Liver (tissue), 8 donors: ENCODE measurements at regions not wholly inside any gene's neighbourhood (a gene's known extent, or its start where the extent isn't known, plus 50 kb on each side); places are given as distances from the start of the nearest gene placed in this dataset.

Experiments used
- DNase-seq: peaks from one replicate; pipeline ENCODE4 v3.0.0-alpha.2; 2017; ENCODE audit warnings: low spot score
- H3K27ac ChIP-seq, 2 donors: one replicate each; pipeline ENCODE4 v1.7.0; 2013; ENCODE audit warnings: inconsistent platforms in 2 of 2, low read length in 2 of 2, control low read depth in 1 of 2, low read depth in 1 of 2, mild to moderate bottlenecking in 1 of 2
- H3K27me3 ChIP-seq, 4 donors: one replicate each; pipeline versions ENCODE4 v1.6.1 to v1.7.0; 2013; ENCODE audit warnings: low read length in 3 of 4, inconsistent platforms in 1 of 4, mild to moderate bottlenecking in 1 of 4, moderate library complexity in 1 of 4; ENCODE audit not compliant: control insufficient read depth in 4 of 4, insufficient read depth in 4 of 4
- H3K36me3 ChIP-seq, 4 donors: one replicate each; pipeline versions ENCODE4 v1.6.1 to v1.7.0; 2013; ENCODE audit warnings: low read length in 3 of 4, mild to moderate bottlenecking in 3 of 4, low read depth in 1 of 4, moderate library complexity in 1 of 4; ENCODE audit not compliant: control insufficient read depth in 4 of 4, insufficient read depth in 3 of 4
- H3K4me1 ChIP-seq, 4 donors: one replicate each; pipeline versions ENCODE4 v1.6.1 to v1.7.0; 2013; ENCODE audit warnings: low read length in 3 of 4, mild to moderate bottlenecking in 3 of 4, moderate library complexity in 1 of 4; ENCODE audit not compliant: control insufficient read depth in 4 of 4, insufficient read depth in 4 of 4
- H3K4me3 ChIP-seq, 3 donors: one replicate each; pipeline versions ENCODE4 v1.6.1 to v1.7.0; 2013; ENCODE audit warnings: low read length in 3 of 3, control low read depth in 1 of 3, low read depth in 1 of 3, mild to moderate bottlenecking in 1 of 3
- H3K9ac ChIP-seq, 2 donors: one replicate each; pipeline ENCODE4 v1.7.0; 2013; ENCODE audit warnings: low read length in 2 of 2, mild to moderate bottlenecking in 2 of 2, moderate library complexity in 2 of 2, control low read depth in 1 of 2, low read depth in 1 of 2
- H3K9me3 ChIP-seq, 4 donors: one replicate each; pipeline versions ENCODE4 v1.6.1 to v1.7.0; 2013; ENCODE audit warnings: low read length in 3 of 4; ENCODE audit not compliant: control insufficient read depth in 4 of 4
- CTCF ChIP-seq: fragments of 150-350 bp; IDR thresholded peaks from 2 replicates; pipeline ENCODE4 v1.5.1; 2017; ENCODE audit warnings: improper control_type of control experiment, low read depth, low read length; ENCODE audit not compliant: missing input control
- EGR1 ChIP-seq, 2 donors: IDR thresholded peaks; 2 replicates each; pipeline ENCODE4 v1.6.1; 2016 to 2018; ENCODE audit warnings: antibody characterized with exemption in 2 of 2, low read depth in 2 of 2
- FOXA1 ChIP-seq: IDR thresholded peaks from 2 replicates; pipeline ENCODE4 v1.6.1; 2016; ENCODE audit warnings: antibody characterized with exemption
- FOXA2 ChIP-seq: IDR thresholded peaks from 2 replicates; pipeline ENCODE4 v1.6.1; 2016; ENCODE audit warnings: antibody characterized with exemption
- GABPA ChIP-seq, 2 donors: IDR thresholded peaks in 1 of 2; conservative IDR thresholded peaks in 1 of 2; 2 replicates each; pipeline ENCODE4 v1.6.1; 2016; ENCODE audit warnings: antibody characterized with exemption in 2 of 2, mild to moderate bottlenecking in 1 of 2, moderate library complexity in 1 of 2
- HNF4A ChIP-seq, 2 donors: conservative IDR thresholded peaks; 2 replicates each; pipeline ENCODE4 v1.6.1; 2016; ENCODE audit warnings: antibody characterized with exemption in 2 of 2, mild to moderate bottlenecking in 2 of 2
- HNF4G ChIP-seq: IDR thresholded peaks from 2 replicates; pipeline ENCODE4 v1.6.1; 2016; ENCODE audit warnings: antibody characterized with exemption
- JUND ChIP-seq, 2 donors: IDR thresholded peaks; 2 replicates each; pipeline ENCODE4 v1.6.1; 2016; ENCODE audit warnings: antibody characterized with exemption in 2 of 2
- MAX ChIP-seq: IDR thresholded peaks from 2 replicates; pipeline ENCODE4 v1.6.1; 2016; ENCODE audit warnings: antibody characterized with exemption
- NR2F2 ChIP-seq: IDR thresholded peaks from 2 replicates; pipeline ENCODE4 v1.6.1; 2016; ENCODE audit warnings: antibody characterized with exemption
- RAD21 ChIP-seq, 2 donors: IDR thresholded peaks; 2 replicates each; pipeline ENCODE4 v1.6.1; 2016; ENCODE audit warnings: antibody characterized with exemption in 2 of 2, mild to moderate bottlenecking in 2 of 2
- RXRA ChIP-seq, 2 donors: IDR thresholded peaks; 2 replicates each; pipeline ENCODE4 v1.6.1; 2017 to 2018; ENCODE audit warnings: antibody characterized with exemption in 2 of 2, mild to moderate bottlenecking in 1 of 2
- SP1 ChIP-seq: IDR thresholded peaks from 2 replicates; pipeline ENCODE4 v1.6.1; 2018; ENCODE audit warnings: antibody characterized with exemption, mild to moderate bottlenecking
- TAF1 ChIP-seq: conservative IDR thresholded peaks from 2 replicates; pipeline ENCODE4 v1.6.1; 2016; ENCODE audit warnings: antibody characterized with exemption, mild to moderate bottlenecking
- YY1 ChIP-seq: IDR thresholded peaks from 2 replicates; pipeline ENCODE4 v1.6.1; 2016; ENCODE audit warnings: antibody characterized with exemption, mild to moderate bottlenecking
- WGBS: extraction: QIAGEN DNeasy Blood & Tissue Kit; methylation state at CpG from one replicate; pipeline ENCODE4 v1.1.7; 2013; 5-methylcytosine and 5-hydroxymethylcytosine counted together
- TF ChIP-seq, protein P1 (sequence below): IDR thresholded peaks from 2 replicates; pipeline ENCODE4 v1.6.1; 2016; ENCODE audit warnings: antibody characterized with exemption
- TF ChIP-seq, protein P2 (sequence below): IDR thresholded peaks from 2 replicates; pipeline ENCODE4 v1.6.1; 2016; ENCODE audit warnings: antibody characterized with exemption
- donor health status: healthy.
- donor health status: healthy.
- donor health status: healthy.
- donor health status: healthy.
- donor health status: healthy.

- TF ChIP-seq CTCF: no peak
Observed at GRCh38 chr7:3172768-3173280, 128.2 kb upstream of the SDK1 start (continued).

- H3K4me3 ChIP-seq: no peak overlapping the region
- H3K4me1 ChIP-seq: no peaks in the 10 kb centered on the region
- DNase-seq: no peak
- no peak overlapping the region for H3K27ac ChIP-seq
- no peak overlapping the region for H3K9ac ChIP-seq
- 80% methylated on average over 15 of the region's 15 CpGs for WGBS
- TF ChIP-seq YY1 (no peak), MAX (no peak), CTCF (no peak), HNF4G (no peak), GABPA (IDR thresholded peaks at IDR 0.05 in 1 of 2, conservative IDR thresholded peaks at IDR 0.05 in 1 of 2) (no peak)
- TF ChIP-seq, protein P1, sequence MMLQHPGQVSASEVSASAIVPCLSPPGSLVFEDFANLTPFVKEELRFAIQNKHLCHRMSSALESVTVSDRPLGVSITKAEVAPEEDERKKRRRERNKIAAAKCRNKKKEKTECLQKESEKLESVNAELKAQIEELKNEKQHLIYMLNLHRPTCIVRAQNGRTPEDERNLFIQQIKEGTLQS: no peak
- H3K36me3 ChIP-seq: no peaks in the 10 kb centered on the region
- H3K9me3 ChIP-seq: no peaks in the 10 kb centered on the region
- H3K27me3 ChIP-seq: peaks cover 0 to 2% (median 0%) of the 10 kb centered on the region in 4 donors
Observed at GRCh38 chr7:3174515-3175284, 126.4 kb upstream of the SDK1 start.

- no peak overlapping the region for H3K4me3 ChIP-seq
- no peaks in the 10 kb centered on the region for H3K9me3 ChIP-seq
- H3K27ac ChIP-seq: no peak overlapping the region
- H3K36me3 ChIP-seq: no peaks in the 10 kb centered on the region
- TF ChIP-seq RXRA (IDR thresholded peaks at IDR 0.05) (no peak), SP1 (no peak), FOXA2 (no peak), GABPA (IDR thresholded peaks at IDR 0.05 in 1 of 2, conservative IDR thresholded peaks at IDR 0.05 in 1 of 2) (no peak), JUND (IDR thresholded peaks at IDR 0.05) (no peak), CTCF (no peak), RAD21 (IDR thresholded peaks at IDR 0.05) (no peak), FOXA1 (no peak), EGR1 (IDR thresholded peaks at IDR 0.05; ENCODE audit: low read depth in 2 of 2) (no peak), HNF4G (no peak), MAX (no peak), NR2F2 (no peak), HNF4A (conservative IDR thresholded peaks at IDR 0.05) (no peak), TAF1 (no peak)
- TF ChIP-seq, protein P1: no peak
- TF ChIP-seq, protein P2, sequence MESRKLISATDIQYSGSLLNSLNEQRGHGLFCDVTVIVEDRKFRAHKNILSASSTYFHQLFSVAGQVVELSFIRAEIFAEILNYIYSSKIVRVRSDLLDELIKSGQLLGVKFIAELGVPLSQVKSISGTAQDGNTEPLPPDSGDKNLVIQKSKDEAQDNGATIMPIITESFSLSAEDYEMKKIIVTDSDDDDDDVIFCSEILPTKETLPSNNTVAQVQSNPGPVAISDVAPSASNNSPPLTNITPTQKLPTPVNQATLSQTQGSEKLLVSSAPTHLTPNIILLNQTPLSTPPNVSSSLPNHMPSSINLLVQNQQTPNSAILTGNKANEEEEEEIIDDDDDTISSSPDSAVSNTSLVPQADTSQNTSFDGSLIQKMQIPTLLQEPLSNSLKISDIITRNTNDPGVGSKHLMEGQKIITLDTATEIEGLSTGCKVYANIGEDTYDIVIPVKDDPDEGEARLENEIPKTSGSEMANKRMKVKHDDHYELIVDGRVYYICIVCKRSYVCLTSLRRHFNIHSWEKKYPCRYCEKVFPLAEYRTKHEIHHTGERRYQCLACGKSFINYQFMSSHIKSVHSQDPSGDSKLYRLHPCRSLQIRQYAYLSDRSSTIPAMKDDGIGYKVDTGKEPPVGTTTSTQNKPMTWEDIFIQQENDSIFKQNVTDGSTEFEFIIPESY: no peak
- 78% methylated on average over 9 of the region's 9 CpGs for WGBS
- no peak for DNase-seq
- H3K9ac ChIP-seq: no peak overlapping the region
- H3K4me1 ChIP-seq: no peaks in the 10 kb centered on the region
- H3K27me3 ChIP-seq: peaks cover 0 to 2% (median 0%) of the 10 kb centered on the region in 4 donors
Observed at GRCh38 chr7:3175285-3175902, 125.7 kb upstream of the SDK1 start.
